Hepatocyte (in vitro differentiated cells): ENCODE measurements at regions not wholly inside any gene's neighbourhood (a gene's known extent, or its start where the extent isn't known, plus 50 kb on each side); places are given as distances from the start of the nearest gene placed in this dataset.

Source experiments
- CTCF ChIP-seq: fragments of 200-600 bp; sonication (generic); IDR thresholded peaks from 2 replicates; pipeline ENCODE4 v1.5.1; 2016; ENCODE audit warnings: antibody characterized with exemption, mild to moderate bottlenecking; ENCODE audit not compliant: poor library complexity
- EZH2 ChIP-seq: fragments of 200-600 bp; sonication (generic); IDR thresholded peaks from 2 replicates; pipeline ENCODE4 v1.6.1; 2016; ENCODE audit warnings: antibody characterized with exemption, mild to moderate bottlenecking, borderline replicate concordance
- EZH2phosphoT487 ChIP-seq: fragments of 200-600 bp; sonication (generic); IDR thresholded peaks from one replicate; pipeline ENCODE4 v1.6.1; 2018; ENCODE audit warnings: antibody characterized with exemption, mild to moderate bottlenecking, low read depth, moderate library complexity; ENCODE audit not compliant: unreplicated experiment, severe bottlenecking

- TF ChIP-seq CTCF (no peak), EZH2 (no peak), EZH2phosphoT487 (no peak)
Observed at GRCh38 chr12:75712223-75712622, 200.8 kb upstream of the KRR1 start.
